Inferior parietal cortex (tissue), 1 donor: ENCODE measurements at regions not wholly inside any gene's neighbourhood (a gene's known extent, or its start where the extent isn't known, plus 50 kb on each side); places are given as distances from the start of the nearest gene placed in this dataset.
A peak's percentile ranks its signal among the peaks of the same experiment; 100 is the strongest.
"Not testable (repeated sequence)": the region's sequence is repeated elsewhere in the genome, so short reads cannot be mapped to it uniquely, and the experiment has no call there.

ENCODE experiments used
- DNase-seq: peaks from one replicate; pipeline ENCODE4 v3.0.0-alpha.2; 2016; ENCODE audit errors: extremely low spot score

- DNase-seq = no peak
Measured at GRCh38 chr6:62889240-62889639, 322.0 kb upstream of the FKBP1C start.

GRCh38 chr6:62891065-62891647, 320.1 kb upstream of the FKBP1C start:
- DNase-seq = peak; percentile 68

GRCh38 chr6:62894114-62894513, 317.2 kb upstream of the FKBP1C start:
- DNase-seq = no peak

GRCh38 chr6:62903266-62903665, 308.0 kb upstream of the FKBP1C start:
- DNase-seq = no peak

GRCh38 chr6:62904687-62905086, 306.6 kb upstream of the FKBP1C start:
- DNase-seq = no peak

- no peak for DNase-seq
Measured at GRCh38 chr6:62914530-62914929, 296.7 kb upstream of the FKBP1C start.

- DNase-seq = no peak
Measured at GRCh38 chr6:62923728-62924127, 287.5 kb upstream of the FKBP1C start.

GRCh38 chr6:62940848-62941247, 270.4 kb upstream of the FKBP1C start:
- DNase-seq = no peak

- no peak for DNase-seq
Measured at GRCh38 chr6:62942000-62942399, 269.3 kb upstream of the FKBP1C start.

- DNase-seq = no peak
Measured at GRCh38 chr6:62968834-62969233, 242.4 kb upstream of the FKBP1C start.

GRCh38 chr6:62971976-62972658, 239.2 kb upstream of the FKBP1C start:
- no peak for DNase-seq

GRCh38 chr6:62974452-62974851, 236.8 kb upstream of the FKBP1C start:
- no peak for DNase-seq

- DNase-seq = no peak
Measured at GRCh38 chr6:62976566-62976965, 234.7 kb upstream of the FKBP1C start.

GRCh38 chr6:62978920-62979319, 232.3 kb upstream of the FKBP1C start:
- no peak for DNase-seq

- no peak for DNase-seq
Measured at GRCh38 chr6:62980093-62980492, 231.2 kb upstream of the FKBP1C start.

- no peak for DNase-seq
Measured at GRCh38 chr6:62980724-62981123, 230.5 kb upstream of the FKBP1C start.

GRCh38 chr6:62982951-62983350, 228.3 kb upstream of the FKBP1C start:
- DNase-seq = no peak

- DNase-seq = not testable (repeated sequence)
Measured at GRCh38 chr6:62991696-62992095, 219.6 kb upstream of the FKBP1C start.

- DNase-seq = no peak
Measured at GRCh38 chr6:62993951-62994350, 217.3 kb upstream of the FKBP1C start.

GRCh38 chr6:62998022-62998421, 213.2 kb upstream of the FKBP1C start:
- DNase-seq = no peak

- DNase-seq = not testable (repeated sequence)
Measured at GRCh38 chr6:62999242-62999641, 212.0 kb upstream of the FKBP1C start.

GRCh38 chr6:62999796-63000195, 211.5 kb upstream of the FKBP1C start:
- no peak for DNase-seq

- not testable (repeated sequence) for DNase-seq
Measured at GRCh38 chr6:63006018-63006417, 205.3 kb upstream of the FKBP1C start.

- DNase-seq = not testable (repeated sequence)
Measured at GRCh38 chr6:63010962-63011361, 200.3 kb upstream of the FKBP1C start.
